ENCODE measurements at regions not wholly inside any gene's neighbourhood (a gene's known extent, or its start where the extent isn't known, plus 50 kb on each side); places are given as distances from the start of the nearest gene placed in this dataset.
"Not testable (repeated sequence)": the region's sequence is repeated elsewhere in the genome, so short reads cannot be mapped to it uniquely, and the experiment has no call there.

DNA sequence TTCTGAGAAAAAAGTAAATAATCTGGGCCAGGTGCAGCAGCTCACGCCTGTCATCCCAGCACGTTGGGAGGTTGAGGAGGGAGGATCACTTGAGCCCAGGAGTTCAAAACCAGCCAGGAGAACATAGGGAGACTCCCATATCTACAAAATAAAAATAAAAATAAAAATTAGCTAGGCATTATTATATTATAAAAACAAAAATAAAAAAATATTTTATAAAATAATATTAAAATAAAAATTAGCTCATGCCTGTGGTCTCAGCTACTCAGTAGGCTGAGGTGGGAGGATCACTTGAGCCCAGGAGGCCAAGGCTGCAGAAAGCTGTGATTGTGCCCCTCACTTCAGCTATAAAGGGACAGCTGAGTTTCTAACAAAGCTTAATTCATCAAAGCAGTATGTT lies 362.9 kb downstream of the SMOC2 start:
- TF ChIP-seq CTCF (conservative IDR thresholded peaks at IDR 0.05) (no peak), ZFX (IDR thresholded peaks at IDR 0.05) (no peak)

GRCh38 chr6:168799067-168799466 lies 358.1 kb downstream of the SMOC2 start:
- TF ChIP-seq ZFX (IDR thresholded peaks at IDR 0.05) (no peak), CTCF (conservative IDR thresholded peaks at IDR 0.05) (no peak)

More for the DNA sequence above, 362.9 kb downstream of the SMOC2 start:
- H3K27ac ChIP-seq, result no peak overlapping the region

DNA sequence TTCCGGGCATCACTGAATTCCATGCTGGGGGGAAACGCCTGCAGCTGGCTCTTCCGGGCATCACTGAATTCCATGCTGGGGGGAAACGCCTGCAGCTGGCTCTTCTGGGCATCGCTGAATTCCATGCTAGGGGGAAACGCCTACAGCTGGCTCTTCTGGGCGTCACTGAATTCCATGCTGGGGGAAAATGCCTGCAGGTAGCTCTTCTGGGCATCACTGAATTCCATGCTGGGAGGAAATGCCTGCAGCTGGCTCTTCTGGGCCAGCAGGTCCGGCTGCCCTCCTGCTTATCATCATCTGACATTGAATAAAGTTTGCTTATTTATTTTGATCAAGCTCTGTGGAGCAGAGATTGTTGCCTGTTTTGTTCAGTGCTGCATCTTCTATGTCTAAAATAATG lies 355.1 kb downstream of the SMOC2 start:
- H3K27ac ChIP-seq, result no peak overlapping the region
- TF ChIP-seq ZFX (IDR thresholded peaks at IDR 0.05), result no peak
- no peak for TF ChIP-seq CTCF (conservative IDR thresholded peaks at IDR 0.05)

More at GRCh38 chr6:168799067-168799466, 358.1 kb downstream of the SMOC2 start:
- no peak overlapping the region for H3K27ac ChIP-seq

- not testable (repeated sequence) for H3K27ac ChIP-seq
Observed at GRCh38 chr6:168795611-168796010, 354.6 kb downstream of the SMOC2 start.

- no peak overlapping the region for H3K27ac ChIP-seq
Observed at GRCh38 chr6:168794491-168794890, 353.5 kb downstream of the SMOC2 start.

DNA sequence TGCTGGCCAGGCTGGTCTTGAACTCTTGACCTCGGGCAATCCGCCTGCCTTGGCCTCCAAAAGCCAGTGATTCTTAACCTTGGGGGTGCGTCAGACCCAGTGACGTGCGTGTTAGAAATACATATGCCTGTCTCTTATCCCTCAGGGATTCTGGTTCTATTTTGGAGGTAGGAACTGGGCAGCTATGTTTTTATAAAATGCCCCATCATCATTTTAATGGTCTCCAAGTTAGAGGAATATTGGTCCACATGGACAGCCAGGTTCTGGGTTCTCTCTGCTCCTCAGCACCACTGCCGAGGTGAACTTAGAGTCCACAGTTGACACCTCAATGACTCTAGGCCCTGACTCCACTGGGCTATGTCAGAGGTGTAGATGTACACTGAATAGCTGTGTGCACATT lies 352.7 kb downstream of the SMOC2 start:
- no peak for TF ChIP-seq ZFX (IDR thresholded peaks at IDR 0.05)
- TF ChIP-seq CTCF (conservative IDR thresholded peaks at IDR 0.05), result no peak
- no peak overlapping the region for H3K27ac ChIP-seq

More at GRCh38 chr6:168794491-168794890, 353.5 kb downstream of the SMOC2 start:
- TF ChIP-seq CTCF (conservative IDR thresholded peaks at IDR 0.05) (no peak), ZFX (IDR thresholded peaks at IDR 0.05) (no peak)

DNA sequence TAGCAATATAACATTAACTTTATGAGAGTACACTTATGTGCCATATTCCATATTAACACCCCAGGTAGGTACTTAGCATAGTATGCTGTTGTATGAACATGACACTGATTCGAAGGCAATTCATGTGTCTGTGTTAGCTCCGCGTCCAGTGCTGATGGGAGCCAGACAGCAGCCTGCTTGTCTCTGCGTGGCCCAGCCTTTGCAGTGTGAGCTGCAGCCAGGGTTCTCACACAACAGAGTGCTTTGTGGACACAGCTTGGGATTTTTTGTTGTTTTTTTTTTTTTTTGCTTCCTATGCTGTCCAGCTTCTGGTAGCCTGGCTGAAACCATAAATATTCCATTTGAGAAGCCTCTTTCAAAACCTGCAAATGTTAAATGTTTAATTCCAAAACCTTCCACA lies 350.9 kb downstream of the SMOC2 start:
- TF ChIP-seq ZFX (IDR thresholded peaks at IDR 0.05) (no peak), CTCF (conservative IDR thresholded peaks at IDR 0.05) (no peak)
- H3K27ac ChIP-seq, result no peak overlapping the region

GRCh38 chr6:168789699-168790098 lies 348.7 kb downstream of the SMOC2 start:
- TF ChIP-seq ZFX (IDR thresholded peaks at IDR 0.05), result no peak
- TF ChIP-seq CTCF (conservative IDR thresholded peaks at IDR 0.05), result no peak
- H3K27ac ChIP-seq, result no peak overlapping the region
